HuH-7 (cell line): ENCODE measurements at regions not wholly inside any gene's neighbourhood (a gene's known extent, or its start where the extent isn't known, plus 50 kb on each side); places are given as distances from the start of the nearest gene placed in this dataset.

ENCODE experiments used
- DNase-seq: peaks from one replicate; pipeline ENCODE4 v3.0.0; 2011; ENCODE audit warnings: low spot score

- DNase-seq: no peak
These were observed 160.6 kb upstream of the SHH start for GRCh38 chr7:155972651-155973390.

- no peak for DNase-seq
These were observed 160.0 kb upstream of the SHH start for GRCh38 chr7:155972247-155972646.

GRCh38 chr7:155971180-155971770, 159.0 kb upstream of the SHH start:
- no peak for DNase-seq

- no peak for DNase-seq
These were observed 157.1 kb upstream of the SHH start for GRCh38 chr7:155969192-155969929.

- no peak for DNase-seq
These were observed 152.7 kb upstream of the SHH start for GRCh38 chr7:155965010-155965409.

GRCh38 chr7:155964543-155964942, 152.3 kb upstream of the SHH start:
- no peak for DNase-seq

GRCh38 chr7:155963771-155964195, 151.5 kb upstream of the SHH start:
- no peak for DNase-seq

GRCh38 chr7:155963356-155963755, 151.1 kb upstream of the SHH start:
- DNase-seq: no peak

- DNase-seq: no peak
These were observed 150.7 kb upstream of the SHH start for GRCh38 chr7:155962968-155963300.

GRCh38 chr7:155962191-155962967, 150.1 kb upstream of the SHH start:
- DNase-seq: no peak

- no peak for DNase-seq
These were observed 149.3 kb upstream of the SHH start for GRCh38 chr7:155961241-155962190.

GRCh38 chr7:155959894-155960293, 147.6 kb upstream of the SHH start:
- no peak for DNase-seq

- no peak for DNase-seq
These were observed 144.7 kb upstream of the SHH start for GRCh38 chr7:155956977-155957376.

- no peak for DNase-seq
These were observed 143.0 kb upstream of the SHH start for GRCh38 chr7:155955367-155955635.

- no peak for DNase-seq
These were observed 142.5 kb upstream of the SHH start for GRCh38 chr7:155954550-155955366.

GRCh38 chr7:155953781-155954549, 141.7 kb upstream of the SHH start:
- DNase-seq: peak; percentile 79

GRCh38 chr7:155953501-155953778, 141.2 kb upstream of the SHH start:
- no peak for DNase-seq

GRCh38 chr7:155951554-155952158, 139.4 kb upstream of the SHH start:
- DNase-seq: peak; percentile 80

GRCh38 chr7:155950898-155951553, 138.8 kb upstream of the SHH start:
- DNase-seq: no peak
